H1 (cell line): ENCODE measurements at regions not wholly inside any gene's neighbourhood (a gene's known extent, or its start where the extent isn't known, plus 50 kb on each side); places are given as distances from the start of the nearest gene placed in this dataset.

Experiments used
- CTCF ChIA-PET: fragments of 300-600 bp; sonication (Branson Sonifier 250); formaldehyde crosslinking; loops from one replicate; lab custom pipeline; 2021; ENCODE audit not compliant: partially characterized antibody; lab: Charles Lee
- POLR2A ChIA-PET: fragments of 300-600 bp; sonication (Branson Sonifier 250); formaldehyde crosslinking; loops from one replicate; lab custom pipeline; 2021; ENCODE audit warnings: inconsistent platforms; ENCODE audit not compliant: partially characterized antibody; lab: Charles Lee
- DNase-seq, 2 experiments: peaks; one replicate each; pipeline versions ENCODE4 v3.0.0 to v3.0.0-alpha.2; 2010 to 2022; ENCODE audit warnings: low spot score in 2 of 2, low read depth in 1 of 2, mixed read lengths in 1 of 2
- FAIRE-seq: peaks from 2 replicates; lab custom pipeline; 2011; peaks lifted over from hg19 to GRCh38; lab: Jason Lieb, UNC
- H2AFZ ChIP-seq: 2 replicates; pipeline ENCODE4 v1.8.1; 2012; ENCODE audit warnings: low read length, inconsistent platforms
- H2AK5ac ChIP-seq: 2 replicates; pipeline ENCODE4 v1.6.1; 2013; ENCODE audit warnings: low read depth, low read length
- H2BK120ac ChIP-seq: replicated peaks from 2 replicates; pipeline ENCODE3; 2013; ENCODE audit warnings: low read depth, low read length, inconsistent platforms
- H2BK12ac ChIP-seq: 2 replicates; pipeline ENCODE4 v1.6.1; 2013; ENCODE audit warnings: low read depth, low read length
- H2BK15ac ChIP-seq: 2 replicates; pipeline ENCODE4 v1.6.1; 2013; ENCODE audit warnings: low read length
- H2BK20ac ChIP-seq: 2 replicates; pipeline ENCODE4 v1.6.1; 2013; ENCODE audit warnings: low read length
- H2BK5ac ChIP-seq: 2 replicates; pipeline ENCODE4 v1.6.1; 2013; ENCODE audit warnings: low read depth, low read length
- H3K14ac ChIP-seq: 2 replicates; pipeline ENCODE4 v1.6.1; 2013; ENCODE audit warnings: inconsistent platforms; ENCODE audit not compliant: insufficient read length
- H3K18ac ChIP-seq: 2 replicates; pipeline ENCODE4 v1.6.1; 2013; ENCODE audit warnings: low read length; ENCODE audit errors: extremely low read depth
- H3K23ac ChIP-seq: 2 replicates; pipeline ENCODE4 v1.6.1; 2013; ENCODE audit warnings: inconsistent platforms; ENCODE audit not compliant: insufficient read length
- H3K23me2 ChIP-seq: 2 replicates; pipeline ENCODE4 v1.6.1; 2013; ENCODE audit warnings: low read depth, low read length
- H3K27ac ChIP-seq: 2 replicates; pipeline ENCODE4 v1.6.1; 2011; ENCODE audit warnings: low read depth, low read length, inconsistent platforms
- H3K27me3 ChIP-seq, 4 experiments: replicated peaks in 1 of 4; 1 replicate in 1 of 4; 2 replicates in 3 of 4; pipeline versions ENCODE4 v1.6.1 to v1.8.1; 2011 to 2013; ENCODE audit warnings: low read length in 3 of 4, mild to moderate bottlenecking in 3 of 4, inconsistent platforms in 2 of 4, mixed read lengths in 2 of 4, moderate library complexity in 1 of 4; ENCODE audit not compliant: control insufficient read depth in 3 of 4, insufficient read depth in 3 of 4; ENCODE audit errors: extremely low read depth in 1 of 4
- H3K36me3 ChIP-seq, 4 experiments: 2 replicates each; pipeline versions ENCODE4 v1.6.1 to v1.8.1; 2011 to 2013; ENCODE audit warnings: mild to moderate bottlenecking in 4 of 4, low read length in 3 of 4, moderate library complexity in 2 of 4, control low read depth in 1 of 4, inconsistent platforms in 1 of 4; ENCODE audit not compliant: insufficient read depth in 4 of 4, control insufficient read depth in 2 of 4
- H3K4ac ChIP-seq: replicated peaks from 2 replicates; pipeline ENCODE3; 2013; ENCODE audit warnings: low read length, low read depth, mixed read lengths, inconsistent platforms; ENCODE audit not compliant: insufficient read length
- H3K4me1 ChIP-seq, 4 experiments: replicated peaks in 1 of 4; 1 replicate in 1 of 4; 2 replicates in 3 of 4; pipeline versions ENCODE4 v1.6.1 to v1.8.1; 2011 to 2013; ENCODE audit warnings: low read length in 3 of 4, inconsistent platforms in 2 of 4, mixed read lengths in 1 of 4; ENCODE audit not compliant: insufficient read depth in 4 of 4, control insufficient read depth in 3 of 4
- H3K4me2 ChIP-seq, 2 experiments: 2 replicates each; pipeline versions ENCODE4 v1.6.1 to v1.8.1; 2011 to 2013; ENCODE audit warnings: low read depth in 2 of 2, low read length in 2 of 2, control low read depth in 1 of 2, inconsistent platforms in 1 of 2, mild to moderate bottlenecking in 1 of 2; ENCODE audit not compliant: insufficient read depth in 1 of 2
- H3K4me3 ChIP-seq, 4 experiments: fragments of 200-600, 300-600 bp in 1 of 4; sonication (generic), shearing (Covaris generic), sonication (Bioruptor Twin) in 1 of 4; 2 replicates each; pipeline versions ENCODE4 v1.5.1 to v1.8.1; 2011 to 2016; ENCODE audit warnings: low read length in 4 of 4, low read depth in 3 of 4, control low read depth in 2 of 4, inconsistent platforms in 2 of 4, mild to moderate bottlenecking in 2 of 4, mixed read lengths in 1 of 4, moderate library complexity in 1 of 4; ENCODE audit not compliant: insufficient read depth in 2 of 4; ENCODE audit errors: extremely low read depth in 1 of 4
- H3K56ac ChIP-seq: replicated peaks from 2 replicates; pipeline ENCODE3; 2013; ENCODE audit warnings: low read depth, mild to moderate bottlenecking, mixed read lengths, low read length, inconsistent platforms; ENCODE audit not compliant: insufficient read length
- H3K79me1 ChIP-seq: 2 replicates; pipeline ENCODE4 v1.6.1; 2013; ENCODE audit warnings: low read depth, low read length, control low read depth
- H3K79me2 ChIP-seq, 2 experiments: 2 replicates each; pipeline versions ENCODE4 v1.6.1 to v1.8.1; 2012 to 2013; ENCODE audit warnings: low read length in 2 of 2, mild to moderate bottlenecking in 2 of 2, inconsistent platforms in 1 of 2; ENCODE audit not compliant: insufficient read depth in 2 of 2, control insufficient read depth in 1 of 2
- H3K9ac ChIP-seq, 4 experiments: replicated peaks in 1 of 4; 1 replicate in 1 of 4; 2 replicates in 3 of 4; pipeline versions ENCODE4 v1.6.1 to v1.8.1; 2011 to 2013; ENCODE audit warnings: low read depth in 3 of 4, low read length in 3 of 4, control low read depth in 2 of 4, mild to moderate bottlenecking in 2 of 4, moderate library complexity in 2 of 4, inconsistent platforms in 1 of 4; ENCODE audit errors: extremely low read depth in 1 of 4
- H3K9me3 ChIP-seq, 2 experiments: 2 replicates each; pipeline versions ENCODE4 v1.6.1 to v1.8.1; 2012 to 2013; ENCODE audit warnings: mild to moderate bottlenecking in 2 of 2, moderate library complexity in 2 of 2, control low read depth in 1 of 2, inconsistent platforms in 1 of 2, low read depth in 1 of 2, low read length in 1 of 2, mixed read lengths in 1 of 2; ENCODE audit not compliant: insufficient read depth in 2 of 2
- H4K20me1 ChIP-seq, 2 experiments: replicated peaks in 1 of 2; 2 replicates each; pipeline versions ENCODE3 to v1.8.1; 2011 to 2013; ENCODE audit warnings: inconsistent platforms in 2 of 2, low read length in 2 of 2, mild to moderate bottlenecking in 1 of 2; ENCODE audit not compliant: insufficient read depth in 2 of 2, control insufficient read depth in 1 of 2
- H4K5ac ChIP-seq: 2 replicates; pipeline ENCODE4 v1.6.1; 2013; ENCODE audit warnings: low read length, low read depth, mixed read lengths, inconsistent platforms; ENCODE audit not compliant: insufficient read length
- H4K8ac ChIP-seq: 2 replicates; pipeline ENCODE4 v1.8.0; 2013; ENCODE audit warnings: mild to moderate bottlenecking, moderate library complexity, low read length, inconsistent platforms; ENCODE audit not compliant: insufficient read depth; ENCODE audit errors: extremely low read depth
- H4K91ac ChIP-seq: replicated peaks from 2 replicates; pipeline ENCODE3; 2013; ENCODE audit warnings: low read length, mixed read lengths, inconsistent platforms; ENCODE audit not compliant: insufficient read length
- ASH2L ChIP-seq: fragments of 200-600, 300-600 bp; sonication (generic); IDR thresholded peaks from one replicate; pipeline ENCODE4 v1.7.1; 2017; ENCODE audit warnings: low read length
- KDM4A ChIP-seq: IDR thresholded peaks from one replicate; pipeline ENCODE4 v1.7.1; 2012; ENCODE audit warnings: low read depth, mild to moderate bottlenecking, moderate library complexity, low read length, inconsistent platforms; ENCODE audit not compliant: severe bottlenecking
- TEAD4 ChIP-seq: IDR thresholded peaks from 2 replicates; pipeline ENCODE4 v1.6.1; 2012; ENCODE audit warnings: low read depth, low read length, inconsistent platforms, mixed read lengths
- WGBS, 2 experiments: shearing (Covaris generic) in 1 of 2; methylation state at CpG; one replicate each; pipeline versions ENCODE4 v1.1.6 to v1.1.7; 2013 to 2015; ENCODE audit warnings: low lambda C conversion rate in 2 of 2, mixed read lengths in 2 of 2, inconsistent platforms in 1 of 2, low coverage in 1 of 2, missing lambda C conversion rate in 1 of 2; ENCODE audit not compliant: insufficient replicate concordance in 2 of 2, insufficient coverage in 1 of 2, insufficient read length in 1 of 2; ENCODE audit errors: extremely low coverage in 1 of 2, missing lambda C conversion rate in 1 of 2; 5-methylcytosine and 5-hydroxymethylcytosine counted together

DNA sequence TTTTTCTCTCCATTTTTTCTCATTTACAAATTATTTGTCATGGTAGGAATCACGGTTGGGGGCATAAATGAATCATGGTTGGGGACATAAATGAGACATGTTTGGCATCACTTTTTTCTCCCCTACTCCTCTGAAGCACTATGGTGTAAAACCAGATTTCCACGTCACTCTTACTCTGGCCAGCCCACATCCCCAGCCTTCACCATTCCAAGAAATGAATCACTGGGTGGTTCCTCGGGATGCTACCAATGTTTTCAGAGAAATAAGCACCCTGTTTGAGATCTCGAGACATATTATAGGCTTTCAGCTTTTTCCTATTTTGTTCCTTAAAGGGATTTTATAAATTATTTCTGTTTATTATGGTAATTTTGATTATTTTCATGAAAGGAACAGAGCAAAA is 155.0 kb upstream of the SLC8A1 start:
- no peak overlapping the region for H2AK5ac ChIP-seq
- no peaks in the 10 kb centered on the region for H3K79me2 ChIP-seq
- H4K8ac ChIP-seq: no peak overlapping the region
- H3K79me1 ChIP-seq: no peaks in the 10 kb centered on the region
- H3K27me3 ChIP-seq: no peaks in the 10 kb centered on the region
- no peaks in the 10 kb centered on the region for H3K23me2 ChIP-seq
- no peak overlapping the region for H2BK5ac ChIP-seq
- no peak overlapping the region for H3K23ac ChIP-seq
- no peak overlapping the region for H2BK120ac ChIP-seq
- no peak overlapping the region for H2BK12ac ChIP-seq
- H3K9ac ChIP-seq: no peak overlapping the region
- no peak overlapping the region for H2AFZ ChIP-seq
- H3K4me2 ChIP-seq: no peak overlapping the region
- H3K18ac ChIP-seq: no peak overlapping the region
- ChIA-PET CTCF (no interaction called here), POLR2A (no interaction called here)
- no peak overlapping the region for H3K27ac ChIP-seq
- no peak overlapping the region for H4K91ac ChIP-seq
- H3K4me3 ChIP-seq: no peak overlapping the region
- no peaks in the 10 kb centered on the region; a peak in 1 of 4 replicates for H3K9me3 ChIP-seq
- H3K4ac ChIP-seq: no peak overlapping the region
- no peaks in the 10 kb centered on the region for H3K4me1 ChIP-seq
- TF ChIP-seq KDM4A (no peak), ASH2L (no peak), TEAD4 (no peak)
- FAIRE-seq (no peak), DNase-seq (no peak)
- no peak overlapping the region for H2BK15ac ChIP-seq
- H3K36me3 ChIP-seq: no peaks in the 10 kb centered on the region
- H2BK20ac ChIP-seq: no peak overlapping the region
- no peak overlapping the region for H4K5ac ChIP-seq
- 96% methylated on average over 4 of the region's 4 CpGs; no CpG with 5 or more reads in 1 of the 2 experiments for WGBS, 2 experiments
- peaks cover 0 to 1% of the 10 kb centered on the region in 2 experiments for H4K20me1 ChIP-seq
- H3K56ac ChIP-seq: no peak overlapping the region
- no peak overlapping the region for H3K14ac ChIP-seq
